COR-L47 (cell line): ENCODE measurements at regions not wholly inside any gene's neighbourhood (a gene's known extent, or its start where the extent isn't known, plus 50 kb on each side); places are given as distances from the start of the nearest gene placed in this dataset.

Experiments used
- DNase-seq: peaks from one replicate; lab custom pipeline; 2025; lab: John Stamatoyannopoulos, UW

GRCh38 chr20:39222101-39222500 lies 260.0 kb downstream of the DHX35 start:
- DNase-seq, result no peak

- DNase-seq, result no peak
These were observed 254.1 kb downstream of the DHX35 start for GRCh38 chr20:39216195-39216594.

- no peak for DNase-seq
These were observed 252.7 kb downstream of the DHX35 start for GRCh38 chr20:39214828-39215227.

GRCh38 chr20:39213476-39214145 lies 251.5 kb downstream of the DHX35 start:
- no peak for DNase-seq

- no peak for DNase-seq
These were observed 249.1 kb downstream of the DHX35 start for GRCh38 chr20:39211060-39211748.

GRCh38 chr20:39210341-39211036 lies 248.3 kb downstream of the DHX35 start:
- DNase-seq, result no peak

GRCh38 chr20:39206899-39207564 lies 244.9 kb downstream of the DHX35 start:
- DNase-seq, result no peak

- DNase-seq, result no peak
These were observed 233.5 kb downstream of the DHX35 start for GRCh38 chr20:39195582-39196021.

GRCh38 chr20:39190666-39191570 lies 228.8 kb downstream of the DHX35 start:
- no peak for DNase-seq

- DNase-seq, result no peak
These were observed 226.2 kb downstream of the DHX35 start for GRCh38 chr20:39188266-39188765.

- DNase-seq, result no peak
These were observed 219.3 kb downstream of the DHX35 start for GRCh38 chr20:39181490-39181889.

GRCh38 chr20:39176457-39176856 lies 214.3 kb downstream of the DHX35 start:
- no peak for DNase-seq

GRCh38 chr20:39170896-39171463 lies 208.8 kb downstream of the DHX35 start:
- no peak for DNase-seq

GRCh38 chr20:39165099-39165498 lies 203.0 kb downstream of the DHX35 start:
- no peak for DNase-seq

- no peak for DNase-seq
These were observed 202.5 kb downstream of the DHX35 start for GRCh38 chr20:39164642-39165041.

GRCh38 chr20:39163993-39164392 lies 201.8 kb downstream of the DHX35 start:
- no peak for DNase-seq

GRCh38 chr20:39161900-39162299 lies 199.8 kb downstream of the DHX35 start:
- DNase-seq, result no peak

- no peak for DNase-seq
These were observed 193.8 kb downstream of the DHX35 start for GRCh38 chr20:39155971-39156370.

GRCh38 chr20:39152742-39153141 lies 190.6 kb downstream of the DHX35 start:
- no peak for DNase-seq

- DNase-seq, result no peak
These were observed 190.0 kb downstream of the DHX35 start for GRCh38 chr20:39152126-39152525.

GRCh38 chr20:39150501-39150900 lies 188.4 kb downstream of the DHX35 start:
- no peak for DNase-seq
